ENCODE measurements at regions not wholly inside any gene's neighbourhood (a gene's known extent, or its start where the extent isn't known, plus 50 kb on each side); places are given as distances from the start of the nearest gene placed in this dataset.
"Not testable (repeated sequence)": the region's sequence is repeated elsewhere in the genome, so short reads cannot be mapped to it uniquely, and the experiment has no call there.

DNA sequence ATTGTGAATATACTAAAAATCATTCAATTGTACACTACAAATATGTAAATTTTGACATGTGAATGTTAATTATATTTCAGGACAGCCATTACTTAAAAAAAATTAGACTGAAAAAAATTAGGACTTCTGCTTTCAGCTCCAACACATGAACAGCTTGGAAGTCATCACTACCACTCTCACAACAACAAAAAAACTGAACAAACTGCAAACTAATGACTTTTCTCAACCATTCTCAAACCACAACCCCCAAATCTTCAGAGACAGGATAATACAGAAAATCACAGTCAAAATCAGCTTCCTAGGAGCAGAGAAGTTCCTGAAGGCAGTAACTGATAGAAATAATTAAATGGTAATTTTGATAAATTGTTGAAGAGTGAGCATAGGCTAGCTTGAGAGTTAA lies 686.4 kb downstream of the TLE1 start:
- H3K27ac ChIP-seq, result no peak overlapping the region
- H3K4me1 ChIP-seq, result no peaks in the 10 kb centered on the region
- no peaks in the 10 kb centered on the region for H3K9me3 ChIP-seq
- in situ Hi-C loops (cut with MboI; ENCODE audit: low pct_ligation_motif_present in 1 of 4, low pct_unique_long_range_greater_than_20kb in 1 of 4, low sequenced_read_pairs in 3 of 4), result no loop called here
- no peaks in the 10 kb centered on the region for H3K36me3 ChIP-seq
- no peak overlapping the region for H3K4me3 ChIP-seq
- no peak for DNase-seq
- H3K27me3 ChIP-seq, result no peaks in the 10 kb centered on the region
- intact Hi-C loops (cut with DNase I; ENCODE audit: low total_unique reads), result no loop called here
- TF ChIP-seq POLR2AphosphoS5 (IDR thresholded peaks at IDR 0.05), result no peak

GRCh38 chr9:81002242-81002641 lies 687.1 kb downstream of the TLE1 start:
- no peak for DNase-seq
- no peaks in the 10 kb centered on the region for H3K36me3 ChIP-seq
- TF ChIP-seq POLR2AphosphoS5 (IDR thresholded peaks at IDR 0.05) (no peak), EP300 (IDR thresholded peaks at IDR 0.05; ENCODE audit: low read depth) (no peak), POLR2A (IDR thresholded peaks at IDR 0.05) (no peak)
- TF ChIP-seq, protein P1, sequence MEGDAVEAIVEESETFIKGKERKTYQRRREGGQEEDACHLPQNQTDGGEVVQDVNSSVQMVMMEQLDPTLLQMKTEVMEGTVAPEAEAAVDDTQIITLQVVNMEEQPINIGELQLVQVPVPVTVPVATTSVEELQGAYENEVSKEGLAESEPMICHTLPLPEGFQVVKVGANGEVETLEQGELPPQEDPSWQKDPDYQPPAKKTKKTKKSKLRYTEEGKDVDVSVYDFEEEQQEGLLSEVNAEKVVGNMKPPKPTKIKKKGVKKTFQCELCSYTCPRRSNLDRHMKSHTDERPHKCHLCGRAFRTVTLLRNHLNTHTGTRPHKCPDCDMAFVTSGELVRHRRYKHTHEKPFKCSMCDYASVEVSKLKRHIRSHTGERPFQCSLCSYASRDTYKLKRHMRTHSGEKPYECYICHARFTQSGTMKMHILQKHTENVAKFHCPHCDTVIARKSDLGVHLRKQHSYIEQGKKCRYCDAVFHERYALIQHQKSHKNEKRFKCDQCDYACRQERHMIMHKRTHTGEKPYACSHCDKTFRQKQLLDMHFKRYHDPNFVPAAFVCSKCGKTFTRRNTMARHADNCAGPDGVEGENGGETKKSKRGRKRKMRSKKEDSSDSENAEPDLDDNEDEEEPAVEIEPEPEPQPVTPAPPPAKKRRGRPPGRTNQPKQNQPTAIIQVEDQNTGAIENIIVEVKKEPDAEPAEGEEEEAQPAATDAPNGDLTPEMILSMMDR (IDR thresholded peaks at IDR 0.05), result no peak
- 64 to 70% methylated on average over 2 to 3 of the region's 3 CpGs for WGBS, 2 donors (ENCODE audit: low coverage in 1 of 2)
- H3K27me3 ChIP-seq, result no peaks in the 10 kb centered on the region
- no peak overlapping the region for H3K27ac ChIP-seq
- H3K9me3 ChIP-seq, result no peaks in the 10 kb centered on the region
- intact Hi-C loops (cut with DNase I; ENCODE audit: low total_unique reads), result no loop called here
- H3K4me3 ChIP-seq, result no peak overlapping the region
- no peaks in the 10 kb centered on the region for H3K4me1 ChIP-seq
- in situ Hi-C loops (cut with MboI; ENCODE audit: low pct_ligation_motif_present in 1 of 4, low pct_unique_long_range_greater_than_20kb in 1 of 4, low sequenced_read_pairs in 3 of 4), result no loop called here

DNA sequence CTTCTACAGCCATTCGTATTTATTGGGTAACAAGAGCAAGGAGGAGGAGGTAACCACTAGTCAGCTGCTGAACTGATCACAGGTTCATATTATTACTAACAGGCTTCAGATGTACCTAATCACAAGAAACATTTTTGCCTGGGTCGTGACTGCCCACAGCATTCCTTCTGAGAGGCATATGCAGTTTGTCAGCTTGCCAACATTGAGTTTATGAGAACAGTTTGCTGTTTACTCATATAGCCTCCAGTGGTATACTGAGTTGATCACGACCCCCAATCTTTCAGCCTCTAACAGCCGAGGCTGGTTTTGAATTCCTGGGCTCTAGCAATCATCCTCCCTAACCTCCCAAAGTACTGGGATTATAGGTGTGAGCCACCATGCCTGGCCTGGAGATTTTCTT lies 693.6 kb downstream of the TLE1 start:
- Histone ChIP-seq H3K9me3 (no peaks in the 10 kb centered on the region), H3K27me3 (no peaks in the 10 kb centered on the region), H3K27ac (no peak overlapping the region), H3K4me3 (no peak overlapping the region), H3K4me1 (no peaks in the 10 kb centered on the region), H3K36me3 (no peaks in the 10 kb centered on the region)
- no peak for DNase-seq
- in situ Hi-C loops (cut with MboI; ENCODE audit: low pct_ligation_motif_present in 1 of 4, low pct_unique_long_range_greater_than_20kb in 1 of 4, low sequenced_read_pairs in 3 of 4) (no loop called here), intact Hi-C loops (cut with DNase I; ENCODE audit: low total_unique reads) (no loop called here)
- no peak for TF ChIP-seq POLR2AphosphoS5 (IDR thresholded peaks at IDR 0.05)
- no peak for TF ChIP-seq POLR2A (IDR thresholded peaks at IDR 0.05)
- TF ChIP-seq, protein P1 (IDR thresholded peaks at IDR 0.05), result no peak
- TF ChIP-seq EP300 (IDR thresholded peaks at IDR 0.05; ENCODE audit: low read depth), result no peak
- 62 to 73% methylated on average over 2 to 4 of the region's 4 CpGs for WGBS, 2 donors (ENCODE audit: low coverage in 1 of 2)

DNA sequence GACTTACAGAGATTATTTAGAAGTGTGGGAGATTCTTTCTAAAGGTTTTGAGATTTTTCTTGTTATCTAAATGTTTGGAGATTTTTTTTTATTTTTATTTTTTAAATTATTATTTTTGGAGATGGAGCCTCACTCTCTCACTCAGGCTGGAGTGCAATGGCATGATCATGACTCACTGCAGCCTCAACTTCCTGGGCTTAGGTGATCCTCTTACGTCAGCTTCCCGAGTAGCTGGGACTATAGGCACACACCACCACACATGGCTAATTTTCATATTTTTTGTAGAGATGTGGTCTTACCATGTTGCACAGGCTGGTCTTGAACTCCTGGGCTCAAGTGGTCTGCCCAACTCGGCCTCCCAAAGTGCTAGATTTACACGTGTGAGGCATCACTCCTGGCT lies 694.5 kb downstream of the TLE1 start:
- no peak for TF ChIP-seq POLR2A (IDR thresholded peaks at IDR 0.05)
- TF ChIP-seq, protein P1 (IDR thresholded peaks at IDR 0.05), result no peak
- no peak for TF ChIP-seq EP300 (IDR thresholded peaks at IDR 0.05; ENCODE audit: low read depth)
- TF ChIP-seq POLR2AphosphoS5 (IDR thresholded peaks at IDR 0.05), result no peak
- H3K9me3 ChIP-seq, result no peaks in the 10 kb centered on the region
- in situ Hi-C loops (cut with MboI; ENCODE audit: low pct_ligation_motif_present in 1 of 4, low pct_unique_long_range_greater_than_20kb in 1 of 4, low sequenced_read_pairs in 3 of 4), result no loop called here
- H3K4me1 ChIP-seq, result no peaks in the 10 kb centered on the region
- intact Hi-C loops (cut with DNase I; ENCODE audit: low total_unique reads), result no loop called here
- H3K4me3 ChIP-seq, result no peak overlapping the region
- DNase-seq, result no peak
- WGBS, 2 donors (ENCODE audit: low coverage in 1 of 2), result 76 to 100% methylated on average over 2 to 4 of the region's 4 CpGs
- H3K27me3 ChIP-seq, result no peaks in the 10 kb centered on the region
- no peak overlapping the region for H3K27ac ChIP-seq
- H3K36me3 ChIP-seq, result no peaks in the 10 kb centered on the region

DNA sequence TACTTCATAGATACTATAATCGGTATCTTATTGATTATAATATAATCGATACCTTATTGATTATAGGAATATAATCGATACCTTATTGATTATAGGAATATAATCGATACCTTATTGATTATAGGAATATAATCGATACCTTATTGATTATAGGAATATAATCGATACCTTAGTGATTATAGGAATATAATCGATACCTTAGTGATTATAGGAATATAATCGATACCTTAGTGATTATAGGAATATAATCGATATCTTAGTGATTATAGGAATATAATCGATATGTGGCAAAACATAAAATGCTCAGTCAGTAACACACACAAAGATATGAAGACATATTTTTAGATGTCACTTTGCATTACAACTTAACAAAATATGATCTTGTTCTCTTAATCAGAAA lies 703.8 kb downstream of the TLE1 start:
- DNase-seq; H3K9me3 ChIP-seq; in situ Hi-C loops (cut with MboI; ENCODE audit: low pct_ligation_motif_present in 1 of 4, low pct_unique_long_range_greater_than_20kb in 1 of 4, low sequenced_read_pairs in 3 of 4); H3K4me3 ChIP-seq; H3K27me3 ChIP-seq; H3K4me1 ChIP-seq; H3K36me3 ChIP-seq; intact Hi-C loops (cut with DNase I; ENCODE audit: low total_unique reads); H3K27ac ChIP-seq: not testable (repeated sequence)
- WGBS, 2 donors (ENCODE audit: low coverage in 1 of 2), result 93% methylated on average over 10 of the region's 10 CpGs

All from transverse colon (tissue), 4 donors.